K562 (cell line): ENCODE measurements at regions not wholly inside any gene's neighbourhood (a gene's known extent, or its start where the extent isn't known, plus 50 kb on each side); places are given as distances from the start of the nearest gene placed in this dataset.

Source experiments
- ATAC-seq: fragments of 200-7000 bp; cut with Tn5 transposase; 3 replicates; pipeline ENCODE4 v1.9.1; 2020; ENCODE audit warnings: moderate library complexity
- BruUV-seq: library from RNA; stranded (reverse); fragments of 400-500 nt; replicated peaks from 2 replicates; lab custom pipeline; 2021; lab: Mats Ljungman, UMichigan
- CTCF ChIA-PET: fragments of 300-600 bp; formaldehyde crosslinking; extraction: SDS; loops from one replicate; lab custom pipeline; 2021; ENCODE audit warnings: low intra/inter-chr PET ratio; lab: Yijun Ruan, JAX
- POLR2A ChIA-PET: fragments of 300-600, 350-650 bp; sonication (Branson Sonifier 250); formaldehyde crosslinking; extraction: SDS; loops from one replicate; lab custom pipeline; 2021; ENCODE audit warnings: antibody characterized with exemption, inconsistent platforms; lab: Yijun Ruan, JAX
- DNase-seq, 4 experiments: peaks; one replicate each; pipeline versions ENCODE4 v3.0.0 to v3.0.0-alpha.2; 2011 to 2018; ENCODE audit warnings: low spot score in 3 of 4, mixed read lengths in 3 of 4; ENCODE audit errors: extremely low read depth in 1 of 4
- FAIRE-seq: peaks from 2 replicates; lab custom pipeline; 2011; peaks lifted over from hg19 to GRCh38; lab: Jason Lieb, UNC
- H2AFZ ChIP-seq: 2 replicates; pipeline ENCODE4 v1.6.0; 2011; ENCODE audit warnings: low read depth, low read length, control low read depth, inconsistent platforms
- H3K27ac ChIP-seq: fragments of 200-600 bp; 3 replicates; pipeline ENCODE4 v1.8.0; 2011; ENCODE audit warnings: low read depth, mild to moderate bottlenecking, control low read depth, inconsistent platforms, low read length, moderate library complexity, mixed read lengths; ENCODE audit errors: extremely low read depth
- H3K27me3 ChIP-seq, 2 experiments: fragments of 300-600 bp in 1 of 2; 2 replicates in 1 of 2; 3 replicates in 1 of 2; pipeline versions ENCODE4 v1.6.0 to v1.8.0; 2011; ENCODE audit warnings: inconsistent platforms in 2 of 2, low read length in 2 of 2, mild to moderate bottlenecking in 1 of 2, mixed read lengths in 1 of 2, moderate library complexity in 1 of 2; ENCODE audit not compliant: control insufficient read depth in 2 of 2, insufficient read depth in 2 of 2
- H3K36me3 ChIP-seq: fragments of 300-600 bp; 3 replicates; pipeline ENCODE4 v1.8.0; 2011; ENCODE audit warnings: mild to moderate bottlenecking, low read length, inconsistent platforms; ENCODE audit not compliant: control insufficient read depth, insufficient read depth
- H3K4me1 ChIP-seq, 2 experiments: fragments of 200-600 bp in 1 of 2; replicated peaks in 1 of 2; 2 replicates in 1 of 2; 3 replicates in 1 of 2; pipeline versions ENCODE4 v1.5.1 to v1.8.0; 2011; ENCODE audit warnings: inconsistent platforms in 2 of 2, low read length in 2 of 2, mild to moderate bottlenecking in 1 of 2, mixed read lengths in 1 of 2, moderate library complexity in 1 of 2; ENCODE audit not compliant: control insufficient read depth in 2 of 2, insufficient read depth in 2 of 2
- H3K4me2 ChIP-seq: 2 replicates; pipeline ENCODE4 v1.6.1; 2011; ENCODE audit warnings: low read length, control low read depth, inconsistent platforms, mixed read lengths; ENCODE audit not compliant: insufficient read depth
- H3K4me3 ChIP-seq: fragments of 200-600 bp; sonication (generic), shearing (Covaris generic); 2 replicates; pipeline ENCODE4 v1.5.1; 2016; ENCODE audit warnings: control low read depth, inconsistent platforms
- H3K79me2 ChIP-seq: fragments of 200-600 bp; 3 replicates; pipeline ENCODE4 v1.8.0; 2011; ENCODE audit warnings: low read length, inconsistent platforms; ENCODE audit not compliant: control insufficient read depth, insufficient read depth
- H3K9ac ChIP-seq, 2 experiments: 2 replicates each; pipeline versions ENCODE4 v1.6.0 to v1.6.1; 2011; ENCODE audit warnings: low read depth in 2 of 2, low read length in 2 of 2, control low read depth in 1 of 2, inconsistent platforms in 1 of 2, mild to moderate bottlenecking in 1 of 2, mixed read lengths in 1 of 2; ENCODE audit not compliant: insufficient read depth in 1 of 2
- H3K9me1 ChIP-seq: one replicate; pipeline ENCODE4 v1.6.0; 2011; ENCODE audit warnings: inconsistent platforms, mild to moderate bottlenecking, low read length, moderate library complexity; ENCODE audit not compliant: control insufficient read depth, insufficient read depth
- H3K9me3 ChIP-seq: replicated peaks from 2 replicates; pipeline ENCODE4 v1.5.1; 2011; ENCODE audit warnings: low read depth, low read length, inconsistent platforms; ENCODE audit not compliant: control insufficient read depth, insufficient read depth
- H4K20me1 ChIP-seq: replicated peaks from 2 replicates; pipeline ENCODE4 v1.6.1; 2011; ENCODE audit warnings: low read length, inconsistent platforms, mixed read lengths; ENCODE audit not compliant: control insufficient read depth, insufficient read depth
- ADNP ChIP-seq: fragments of 200-800 bp; sonication (Bioruptor generic); IDR thresholded peaks from 2 replicates; pipeline ENCODE4 v1.6.1; 2016; ENCODE audit warnings: missing genetic modification characterization, missing compliant biosample characterization
- HEY1 ChIP-seq: fragments of 250-450 bp; sonication (Bioruptor Pico); IDR thresholded peaks from 2 replicates; pipeline ENCODE4 v1.5.0; 2020; ENCODE audit warnings: mild to moderate bottlenecking, moderate library complexity, borderline replicate concordance
- MITF ChIP-seq: IDR thresholded peaks from 2 replicates; pipeline ENCODE4 v1.6.1; 2014; ENCODE audit warnings: antibody characterized with exemption
- NFYB ChIP-seq: IDR thresholded peaks from 2 replicates; pipeline ENCODE4 v1.6.1; 2011; ENCODE audit warnings: mild to moderate bottlenecking, moderate library complexity; ENCODE audit not compliant: insufficient read length; ENCODE audit errors: extremely low read depth
- RCOR1 ChIP-seq, 2 experiments: IDR thresholded peaks; 2 replicates each; pipeline ENCODE4 v1.6.1; 2012; ENCODE audit warnings: low read depth in 2 of 2, low read length in 2 of 2, borderline replicate concordance in 1 of 2, improper control_type of control experiment in 1 of 2
- TCF3 ChIP-seq: sonication (generic); formaldehyde crosslinking; IDR thresholded peaks from 2 replicates; pipeline ENCODE4 v1.4.0; 2020; ENCODE audit warnings: mild to moderate bottlenecking, missing genetic modification reagents
- TRIM28 ChIP-seq: fragments of 450-650 bp; IDR thresholded peaks from 2 replicates; pipeline ENCODE4 v1.6.1; 2017
- ZBTB5 ChIP-seq: fragments of 450-650 bp; IDR thresholded peaks from 2 replicates; pipeline ENCODE4 v1.6.1; 2017; ENCODE audit warnings: antibody characterized with exemption
- ZNF778 ChIP-seq: fragments of 450-650 bp; formaldehyde crosslinking; IDR thresholded peaks from 2 replicates; pipeline ENCODE4 v1.4.0; 2020; ENCODE audit warnings: mild to moderate bottlenecking, moderate library complexity
- ZNF830 ChIP-seq: fragments of 250-450 bp; sonication (Bioruptor Pico); IDR thresholded peaks from 2 replicates; pipeline ENCODE4 v1.5.0; 2021; ENCODE audit warnings: mild to moderate bottlenecking
- WGBS: fragments of 100-300 bp; shearing (Covaris generic); methylation state at CpG from one replicate; pipeline ENCODE4 v1.1.6; 2016; ENCODE audit warnings: low coverage, mixed read lengths; ENCODE audit not compliant: insufficient coverage; ENCODE audit errors: missing lambda C conversion rate; 5-methylcytosine and 5-hydroxymethylcytosine counted together
- in situ Hi-C: fragments of 300-500 bp; cut with MboI; formaldehyde crosslinking; loops from 4 replicates; pipeline ENCODE4 v1.15.0; 2018; ENCODE audit warnings: inconsistent platforms, mixed read lengths
- intact Hi-C: fragments of 100-400 bp; cut with micrococcal nuclease; formaldehyde crosslinking; loops from 2 replicates; pipeline ENCODE4 v1.14.2; 2022
- TF ChIP-seq, protein P1 (sequence below), 2 experiments: fragments of 450-650 bp; formaldehyde crosslinking in 1 of 2; IDR thresholded peaks; 2 replicates each; pipeline versions ENCODE4 v1.4.0 to v1.6.1; 2014 to 2020; ENCODE audit warnings: mild to moderate bottlenecking in 2 of 2, borderline replicate concordance in 1 of 2, low read depth in 1 of 2

- ChIA-PET CTCF (no interaction called here), POLR2A (interaction anchor here (1.0 kb wide), 1 partner anchor 8 kb away, joined by 4 read pairs; no protein-coding TSS in a partner anchor)
- FAIRE-seq (no peak), DNase-seq (no peak), ATAC-seq (no peak)
- WGBS = 0% methylated on average over 27 of the region's 27 CpGs
- no peaks in the 10 kb centered on the region for H3K9me1 ChIP-seq
- H3K79me2 ChIP-seq = no peaks in the 10 kb centered on the region
- peaks cover 30 to 52% of the 10 kb centered on the region in 2 experiments; a peak in 4 of 5 replicates for H3K27me3 ChIP-seq
- no peak overlapping the region for H3K4me3 ChIP-seq
- in situ Hi-C loops = no loop called here
- H4K20me1 ChIP-seq = no peaks in the 10 kb centered on the region; the same call in 1 of the 2 replicates
- intact Hi-C loops = no loop called here
- no peak overlapping the region for H2AFZ ChIP-seq
- H3K4me1 ChIP-seq = no peaks in the 10 kb centered on the region
- H3K4me2 ChIP-seq = no peak overlapping the region
- H3K9ac ChIP-seq = no peak overlapping the region
- H3K27ac ChIP-seq = no peak overlapping the region
- H3K9me3 ChIP-seq = no peaks in the 10 kb centered on the region
- H3K36me3 ChIP-seq = no peaks in the 10 kb centered on the region
- no TSS peak for BruUV-seq
- TF ChIP-seq ZNF830 (CRISPR knock-in tag) (no peak), HEY1 (no peak), TRIM28 (no peak), RCOR1 (IDR thresholded peaks at IDR 0.05; ENCODE audit: borderline replicate concordance in 1 of 2, low read depth in 2 of 2, low read length in 2 of 2) (no peak), ADNP (tag) (no peak), NFYB (no peak), ZNF778 (CRISPR knock-in tag) (no peak), TCF3 (CRISPR knock-in tag) (no peak), ZBTB5 (no peak), MITF (no peak)
- TF ChIP-seq, protein P1, sequence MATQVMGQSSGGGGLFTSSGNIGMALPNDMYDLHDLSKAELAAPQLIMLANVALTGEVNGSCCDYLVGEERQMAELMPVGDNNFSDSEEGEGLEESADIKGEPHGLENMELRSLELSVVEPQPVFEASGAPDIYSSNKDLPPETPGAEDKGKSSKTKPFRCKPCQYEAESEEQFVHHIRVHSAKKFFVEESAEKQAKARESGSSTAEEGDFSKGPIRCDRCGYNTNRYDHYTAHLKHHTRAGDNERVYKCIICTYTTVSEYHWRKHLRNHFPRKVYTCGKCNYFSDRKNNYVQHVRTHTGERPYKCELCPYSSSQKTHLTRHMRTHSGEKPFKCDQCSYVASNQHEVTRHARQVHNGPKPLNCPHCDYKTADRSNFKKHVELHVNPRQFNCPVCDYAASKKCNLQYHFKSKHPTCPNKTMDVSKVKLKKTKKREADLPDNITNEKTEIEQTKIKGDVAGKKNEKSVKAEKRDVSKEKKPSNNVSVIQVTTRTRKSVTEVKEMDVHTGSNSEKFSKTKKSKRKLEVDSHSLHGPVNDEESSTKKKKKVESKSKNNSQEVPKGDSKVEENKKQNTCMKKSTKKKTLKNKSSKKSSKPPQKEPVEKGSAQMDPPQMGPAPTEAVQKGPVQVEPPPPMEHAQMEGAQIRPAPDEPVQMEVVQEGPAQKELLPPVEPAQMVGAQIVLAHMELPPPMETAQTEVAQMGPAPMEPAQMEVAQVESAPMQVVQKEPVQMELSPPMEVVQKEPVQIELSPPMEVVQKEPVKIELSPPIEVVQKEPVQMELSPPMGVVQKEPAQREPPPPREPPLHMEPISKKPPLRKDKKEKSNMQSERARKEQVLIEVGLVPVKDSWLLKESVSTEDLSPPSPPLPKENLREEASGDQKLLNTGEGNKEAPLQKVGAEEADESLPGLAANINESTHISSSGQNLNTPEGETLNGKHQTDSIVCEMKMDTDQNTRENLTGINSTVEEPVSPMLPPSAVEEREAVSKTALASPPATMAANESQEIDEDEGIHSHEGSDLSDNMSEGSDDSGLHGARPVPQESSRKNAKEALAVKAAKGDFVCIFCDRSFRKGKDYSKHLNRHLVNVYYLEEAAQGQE (IDR thresholded peaks at IDR 0.05; ENCODE audit: borderline replicate concordance) = no peak
- TF ChIP-seq, protein P1 (CRISPR knock-in tag; IDR thresholded peaks at IDR 0.05; ENCODE audit: low read depth) = no peak
These were observed 108.7 kb downstream of the IRX2 start for GRCh38 chr5:2642684-2643345.
